Progenitor cell of endocrine pancreas (in vitro differentiated cells): ENCODE measurements at regions not wholly inside any gene's neighbourhood (a gene's known extent, or its start where the extent isn't known, plus 50 kb on each side); places are given as distances from the start of the nearest gene placed in this dataset.

Experiments used
- DNase-seq: peaks from one replicate; pipeline ENCODE4 v3.0.0; 2021; ENCODE audit warnings: low spot score; ENCODE audit not compliant: unreplicated experiment
- H3K27ac Mint-ChIP-seq: 2 replicates; pipeline ENCODE4 v1.8.0; 2021; ENCODE audit warnings: mild to moderate bottlenecking, moderate library complexity, mixed read lengths
- H3K27me3 Mint-ChIP-seq: 2 replicates; pipeline ENCODE4 v1.8.0; 2021; ENCODE audit warnings: mixed read lengths
- H3K36me3 Mint-ChIP-seq: 2 replicates; pipeline ENCODE4 v1.8.0; 2022; ENCODE audit warnings: mixed read lengths; ENCODE audit not compliant: insufficient read depth
- H3K4me1 Mint-ChIP-seq: 2 replicates; pipeline ENCODE4 v1.8.0; 2021; ENCODE audit warnings: low read depth, mixed read lengths
- H3K4me3 Mint-ChIP-seq: 2 replicates; pipeline ENCODE4 v1.8.0; 2021; ENCODE audit warnings: low read depth, mild to moderate bottlenecking, moderate library complexity, mixed read lengths
- H3K9me3 Mint-ChIP-seq: 2 replicates; pipeline ENCODE4 v1.8.0; 2021; ENCODE audit warnings: low read depth, mixed read lengths
- CTCF ChIP-seq: fragments of 200-600 bp; sonication (generic); IDR thresholded peaks from one replicate; pipeline ENCODE4 v1.5.0; 2021; ENCODE audit warnings: antibody characterized with exemption, mild to moderate bottlenecking; ENCODE audit not compliant: unreplicated experiment

GRCh38 chr17:52476638-52477313 is 318.3 kb upstream of the CA10 start:
- Mint-ChIP-seq H3K4me1 (peaks cover 3% of the 10 kb centered on the region), H3K27me3 (no peaks in the 10 kb centered on the region), H3K36me3 (no peaks in the 10 kb centered on the region), H3K27ac (no peak overlapping the region), H3K9me3 (no peaks in the 10 kb centered on the region), H3K4me3 (no peak overlapping the region)
- TF ChIP-seq CTCF, result no peak
- DNase-seq, result no peak

GRCh38 chr17:52470553-52470952 is 312.0 kb upstream of the CA10 start:
- Mint-ChIP-seq H3K27ac (no peak overlapping the region), H3K4me1 (peaks cover 29% of the 10 kb centered on the region), H3K4me3 (no peak overlapping the region), H3K9me3 (peaks cover 3% of the 10 kb centered on the region), H3K27me3 (no peaks in the 10 kb centered on the region), H3K36me3 (peaks cover 4% of the 10 kb centered on the region)
- DNase-seq, result no peak
- no peak for TF ChIP-seq CTCF

- peaks cover 24% of the 10 kb centered on the region for H3K4me1 Mint-ChIP-seq
- H3K36me3 Mint-ChIP-seq, result peaks cover 4% of the 10 kb centered on the region
- no peak overlapping the region for H3K27ac Mint-ChIP-seq
- H3K27me3 Mint-ChIP-seq, result no peaks in the 10 kb centered on the region
- no peak overlapping the region for H3K4me3 Mint-ChIP-seq
- no peak for TF ChIP-seq CTCF
- H3K9me3 Mint-ChIP-seq, result peaks cover 18% of the 10 kb centered on the region
- DNase-seq, result no peak
These were observed 306.9 kb upstream of the CA10 start for GRCh38 chr17:52465407-52465806.

- TF ChIP-seq CTCF, result no peak
- Mint-ChIP-seq H3K9me3 (peaks cover 4% of the 10 kb centered on the region), H3K27ac (no peak overlapping the region)
These were observed 292.9 kb upstream of the CA10 start for GRCh38 chr17:52451294-52451861.

GRCh38 chr17:52442350-52442749 is 283.8 kb upstream of the CA10 start:
- Mint-ChIP-seq H3K27ac (no peak overlapping the region), H3K36me3 (no peaks in the 10 kb centered on the region), H3K9me3 (peaks cover 11% of the 10 kb centered on the region), H3K4me1 (no peaks in the 10 kb centered on the region), H3K27me3 (no peaks in the 10 kb centered on the region), H3K4me3 (no peak overlapping the region)
- no peak for DNase-seq
- no peak for TF ChIP-seq CTCF

More at GRCh38 chr17:52451294-52451861, 292.9 kb upstream of the CA10 start:
- Mint-ChIP-seq H3K4me3 (no peak overlapping the region), H3K36me3 (no peaks in the 10 kb centered on the region), H3K27me3 (no peaks in the 10 kb centered on the region), H3K4me1 (no peaks in the 10 kb centered on the region)
- DNase-seq, result no peak
